Caco-2 (cell line): ENCODE measurements at regions not wholly inside any gene's neighbourhood (a gene's known extent, or its start where the extent isn't known, plus 50 kb on each side); places are given as distances from the start of the nearest gene placed in this dataset.

Source experiments
- BruUV-seq: library from RNA; stranded (reverse); fragments of 400-500 nt; replicated peaks from 2 replicates; lab custom pipeline; 2021; lab: Mats Ljungman, UMichigan
- CTCF ChIA-PET: fragments of 300-600 bp; sonication (Branson Sonifier 250); formaldehyde crosslinking; loops from one replicate; lab custom pipeline; 2022; ENCODE audit warnings: antibody characterized with exemption; lab: Charles Lee
- POLR2A ChIA-PET: fragments of 300-600 bp; sonication (Branson Sonifier 250); formaldehyde crosslinking; loops from one replicate; lab custom pipeline; 2022; ENCODE audit warnings: antibody characterized with exemption; lab: Charles Lee
- DNase-seq, 2 experiments: peaks; one replicate each; pipeline versions ENCODE4 v3.0.0 to v3.0.0-alpha.2; 2020 to 2022
- H3K27me3 ChIP-seq: replicated peaks from 2 replicates; pipeline ENCODE4 v1.6.0; 2011; ENCODE audit warnings: low read length; ENCODE audit not compliant: control insufficient read depth, insufficient read depth
- H3K36me3 ChIP-seq: 2 replicates; pipeline ENCODE4 v1.5.1; 2011; ENCODE audit warnings: low read length; ENCODE audit not compliant: control insufficient read depth, insufficient read depth
- H3K4me1 ChIP-seq: fragments of 250-450 bp; sonication (Bioruptor Pico); 2 replicates; pipeline ENCODE4 v1.5.1; 2020; ENCODE audit warnings: mild to moderate bottlenecking
- H3K4me3 ChIP-seq: 2 replicates; pipeline ENCODE4 v1.5.1; 2011; ENCODE audit warnings: low read depth, mild to moderate bottlenecking, control low read depth, low read length
- H3K9me3 ChIP-seq: fragments of 250-450 bp; sonication (Bioruptor Pico); 2 replicates; pipeline ENCODE4 v1.5.1; 2020; ENCODE audit warnings: mild to moderate bottlenecking, moderate library complexity
- H3K27ac Mint-ChIP-seq: one replicate; pipeline ENCODE4 v1.8.0; 2022; ENCODE audit warnings: mixed read lengths; ENCODE audit not compliant: unreplicated experiment
- H3K27me3 Mint-ChIP-seq: one replicate; pipeline ENCODE4 v1.8.0; 2022; ENCODE audit warnings: mixed read lengths; ENCODE audit not compliant: insufficient read depth, unreplicated experiment
- H3K36me3 Mint-ChIP-seq: one replicate; pipeline ENCODE4 v1.8.0; 2022; ENCODE audit warnings: mild to moderate bottlenecking, mixed read lengths; ENCODE audit not compliant: insufficient read depth, unreplicated experiment
- H3K4me1 Mint-ChIP-seq: one replicate; pipeline ENCODE4 v1.8.0; 2022; ENCODE audit warnings: low read depth, mixed read lengths; ENCODE audit not compliant: unreplicated experiment
- H3K4me3 Mint-ChIP-seq: one replicate; pipeline ENCODE4 v1.8.0; 2022; ENCODE audit warnings: mild to moderate bottlenecking, moderate library complexity, mixed read lengths; ENCODE audit not compliant: unreplicated experiment
- H3K9me3 Mint-ChIP-seq: one replicate; pipeline ENCODE4 v1.8.0; 2022; ENCODE audit warnings: mixed read lengths; ENCODE audit not compliant: unreplicated experiment
- intact Hi-C: fragments of 100-400 bp; cut with micrococcal nuclease; formaldehyde crosslinking; loops from one replicate; pipeline ENCODE4 v1.10.0; 2022; ENCODE audit not compliant: unreplicated experiment
- TF ChIP-seq, protein P1 (sequence below), 2 experiments: fragments of 200-600 bp in 1 of 2; IDR thresholded peaks; 1 replicate in 1 of 2; 2 replicates in 1 of 2; pipeline versions ENCODE4 v1.5.1 to v1.8.0; 2011 to 2022; ENCODE audit warnings: antibody characterized with exemption in 1 of 2, control low read depth in 1 of 2, inconsistent platforms in 1 of 2, low read depth in 1 of 2, low read length in 1 of 2, mild to moderate bottlenecking in 1 of 2, moderate library complexity in 1 of 2; ENCODE audit not compliant: insufficient read depth in 1 of 2, severe bottlenecking in 1 of 2, unreplicated experiment in 1 of 2

DNA sequence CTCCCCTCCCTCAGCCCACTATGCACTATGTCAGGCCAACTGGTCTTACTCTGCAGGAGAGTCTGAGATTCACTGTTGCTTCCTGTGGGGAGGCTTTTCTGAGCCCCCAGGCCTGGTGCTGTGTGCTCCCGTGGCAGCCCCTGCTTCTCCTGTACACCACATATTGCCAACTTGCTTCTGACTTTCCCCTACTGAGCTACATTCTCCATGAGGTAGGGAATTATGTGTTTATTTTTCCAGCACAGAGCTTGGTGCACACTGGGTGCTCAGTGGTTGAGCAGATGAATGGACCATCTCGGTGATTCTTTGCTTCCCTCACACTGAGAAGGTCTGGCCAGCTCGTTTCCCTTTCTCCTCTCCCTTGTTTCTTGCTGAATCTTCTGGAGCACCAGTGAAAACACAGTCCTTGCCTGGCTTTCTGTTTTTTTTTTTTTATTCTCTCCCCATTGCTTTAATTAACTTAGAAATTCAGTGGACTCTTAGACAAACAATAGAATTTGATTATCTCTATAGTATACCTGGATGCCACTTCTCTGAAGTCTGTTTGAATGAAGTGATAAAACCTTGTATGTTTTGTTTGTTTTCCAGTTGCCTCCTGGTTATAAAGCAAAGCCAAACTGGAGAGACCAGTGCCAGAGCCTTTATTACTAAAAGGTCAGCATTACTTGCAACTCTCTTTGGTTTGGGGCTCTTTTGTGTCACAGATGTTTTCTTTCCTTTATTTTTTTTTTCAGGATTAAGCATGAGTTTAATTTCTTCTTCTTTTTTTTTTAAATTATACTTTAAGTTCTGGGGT is 50.3 kb upstream of the CNIH3 start:
- CTCF ChIA-PET: interaction anchor here (0.7 kb wide), 1 partner anchor 189 kb away, joined by 3 read pairs; no protein-coding TSS in a partner anchor
- Mint-ChIP-seq H3K27ac (no peak overlapping the region), H3K9me3 (peaks cover 9% of the 10 kb centered on the region), H3K36me3 (no peaks in the 10 kb centered on the region), H3K4me1 (no peaks in the 10 kb centered on the region), H3K4me3 (no peak overlapping the region), H3K27me3 (no peaks in the 10 kb centered on the region)
- Histone ChIP-seq H3K27me3 (no peaks in the 10 kb centered on the region), H3K36me3 (no peaks in the 10 kb centered on the region), H3K4me3 (no peak overlapping the region), H3K4me1 (no peaks in the 10 kb centered on the region), H3K9me3 (peaks cover 3% of the 10 kb centered on the region; the same call in 1 of the 2 replicates)
- POLR2A ChIA-PET: interaction anchor here (0.6 kb wide), 1 partner anchor 726 kb away, joined by 3 read pairs; no protein-coding TSS in a partner anchor
- TF ChIP-seq, protein P1, sequence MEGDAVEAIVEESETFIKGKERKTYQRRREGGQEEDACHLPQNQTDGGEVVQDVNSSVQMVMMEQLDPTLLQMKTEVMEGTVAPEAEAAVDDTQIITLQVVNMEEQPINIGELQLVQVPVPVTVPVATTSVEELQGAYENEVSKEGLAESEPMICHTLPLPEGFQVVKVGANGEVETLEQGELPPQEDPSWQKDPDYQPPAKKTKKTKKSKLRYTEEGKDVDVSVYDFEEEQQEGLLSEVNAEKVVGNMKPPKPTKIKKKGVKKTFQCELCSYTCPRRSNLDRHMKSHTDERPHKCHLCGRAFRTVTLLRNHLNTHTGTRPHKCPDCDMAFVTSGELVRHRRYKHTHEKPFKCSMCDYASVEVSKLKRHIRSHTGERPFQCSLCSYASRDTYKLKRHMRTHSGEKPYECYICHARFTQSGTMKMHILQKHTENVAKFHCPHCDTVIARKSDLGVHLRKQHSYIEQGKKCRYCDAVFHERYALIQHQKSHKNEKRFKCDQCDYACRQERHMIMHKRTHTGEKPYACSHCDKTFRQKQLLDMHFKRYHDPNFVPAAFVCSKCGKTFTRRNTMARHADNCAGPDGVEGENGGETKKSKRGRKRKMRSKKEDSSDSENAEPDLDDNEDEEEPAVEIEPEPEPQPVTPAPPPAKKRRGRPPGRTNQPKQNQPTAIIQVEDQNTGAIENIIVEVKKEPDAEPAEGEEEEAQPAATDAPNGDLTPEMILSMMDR (IDR thresholded peaks at IDR 0.05; ENCODE audit: insufficient read depth in 1 of 2, low read depth in 1 of 2, low read length in 1 of 2, severe bottlenecking in 1 of 2, unreplicated experiment in 1 of 2): no peak
- intact Hi-C loops: no loop called here
- DNase-seq: no peak
- no TSS peak for BruUV-seq
